ENCODE measurements at regions not wholly inside any gene's neighbourhood (a gene's known extent, or its start where the extent isn't known, plus 50 kb on each side); places are given as distances from the start of the nearest gene placed in this dataset.

- Histone ChIP-seq H3K27ac (ENCODE audit: poor library complexity, severe bottlenecking) (peak overlapping the region; percentile 99), H3K4me3 (ENCODE audit: severe bottlenecking) (no peak overlapping the region), H3K27me3 (ENCODE audit: insufficient read depth, poor library complexity, severe bottlenecking) (no peaks in the 10 kb centered on the region), H3K36me3 (ENCODE audit: low read depth) (peaks cover 13% of the 10 kb centered on the region; the same call in 1 of the 2 replicates), H3K4me1 (ENCODE audit: insufficient read depth, poor library complexity, severe bottlenecking) (peaks cover 13% of the 10 kb centered on the region), H3K9me3 (ENCODE audit: severe bottlenecking) (no peaks in the 10 kb centered on the region)
- no peak for DNase-seq (ENCODE audit: low spot score)
- no peak for ATAC-seq (ENCODE audit: low read depth)
- TF ChIP-seq CTCF (IDR thresholded peaks at IDR 0.05; ENCODE audit: poor library complexity, severe bottlenecking): no peak
Measured at GRCh38 chr11:8806974-8807373, 104.0 kb upstream of the AKIP1 start.

DNA sequence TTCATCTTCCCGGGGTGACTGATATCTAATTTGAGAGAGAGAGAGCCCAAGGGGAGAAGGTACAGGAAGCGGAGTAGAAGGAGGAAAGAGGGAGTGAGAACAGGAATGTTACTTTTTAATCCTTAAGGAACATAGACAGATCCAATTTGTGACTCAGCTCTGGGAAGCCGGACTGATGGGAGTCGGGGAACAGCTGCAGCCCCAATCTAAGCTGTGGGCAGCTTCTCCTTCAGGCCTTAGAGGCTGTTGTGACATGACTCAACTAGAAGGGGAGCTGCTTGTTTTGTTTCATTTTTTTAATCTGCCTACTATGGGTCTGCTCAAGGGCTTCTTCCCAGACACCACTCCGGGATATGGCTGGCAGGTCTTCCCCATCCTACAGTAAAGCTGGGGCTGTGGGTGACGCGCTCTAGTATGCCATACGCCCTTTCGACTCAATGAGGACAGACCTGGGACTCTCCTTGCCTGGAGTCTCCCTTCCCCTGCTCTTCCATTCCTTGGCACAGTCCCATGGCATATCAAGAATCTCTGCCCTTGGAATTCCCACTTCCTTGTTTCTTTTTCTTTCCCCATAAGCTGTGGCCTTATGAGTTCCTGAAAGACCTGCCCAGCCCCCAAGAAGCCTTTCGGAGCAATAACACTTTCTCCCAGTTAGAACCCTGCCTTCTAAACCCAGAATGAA, 103.3 kb upstream of the AKIP1 start:
- H3K27ac ChIP-seq (ENCODE audit: poor library complexity, severe bottlenecking): peak overlapping the region; percentile 99
- DNase-seq (ENCODE audit: low spot score): no peak

GRCh38 chr11:8808226-8808585, 102.8 kb upstream of the AKIP1 start:
- Histone ChIP-seq H3K36me3 (ENCODE audit: low read depth) (0 out of 2 replicates have a peak, but pooled peaks cover 3% of the 10 kb centered on the region), H3K4me1 (ENCODE audit: insufficient read depth, poor library complexity, severe bottlenecking) (peaks cover 26% of the 10 kb centered on the region), H3K27me3 (ENCODE audit: insufficient read depth, poor library complexity, severe bottlenecking) (no peaks in the 10 kb centered on the region), H3K9me3 (ENCODE audit: severe bottlenecking) (no peaks in the 10 kb centered on the region), H3K4me3 (ENCODE audit: severe bottlenecking) (peak overlapping the region; percentile 57), H3K27ac (ENCODE audit: poor library complexity, severe bottlenecking) (peak overlapping the region; percentile 99)
- DNase-seq (ENCODE audit: low spot score) (no peak), ATAC-seq (ENCODE audit: low read depth) (no peak)
- no peak for TF ChIP-seq CTCF (IDR thresholded peaks at IDR 0.05; ENCODE audit: poor library complexity, severe bottlenecking)

More for the DNA sequence above, 103.3 kb upstream of the AKIP1 start:
- H3K27me3 ChIP-seq (ENCODE audit: insufficient read depth, poor library complexity, severe bottlenecking): no peaks in the 10 kb centered on the region
- no peak for TF ChIP-seq CTCF (IDR thresholded peaks at IDR 0.05; ENCODE audit: poor library complexity, severe bottlenecking)
- H3K4me3 ChIP-seq (ENCODE audit: severe bottlenecking): peak overlapping the region; percentile 57
- peaks cover 21% of the 10 kb centered on the region for H3K4me1 ChIP-seq (ENCODE audit: insufficient read depth, poor library complexity, severe bottlenecking)
- H3K36me3 ChIP-seq (ENCODE audit: low read depth): peaks cover 5% of the 10 kb centered on the region; the same call in 1 of the 2 replicates
- H3K9me3 ChIP-seq (ENCODE audit: severe bottlenecking): no peaks in the 10 kb centered on the region
- ATAC-seq (ENCODE audit: low read depth): peak; percentile 49

DNA sequence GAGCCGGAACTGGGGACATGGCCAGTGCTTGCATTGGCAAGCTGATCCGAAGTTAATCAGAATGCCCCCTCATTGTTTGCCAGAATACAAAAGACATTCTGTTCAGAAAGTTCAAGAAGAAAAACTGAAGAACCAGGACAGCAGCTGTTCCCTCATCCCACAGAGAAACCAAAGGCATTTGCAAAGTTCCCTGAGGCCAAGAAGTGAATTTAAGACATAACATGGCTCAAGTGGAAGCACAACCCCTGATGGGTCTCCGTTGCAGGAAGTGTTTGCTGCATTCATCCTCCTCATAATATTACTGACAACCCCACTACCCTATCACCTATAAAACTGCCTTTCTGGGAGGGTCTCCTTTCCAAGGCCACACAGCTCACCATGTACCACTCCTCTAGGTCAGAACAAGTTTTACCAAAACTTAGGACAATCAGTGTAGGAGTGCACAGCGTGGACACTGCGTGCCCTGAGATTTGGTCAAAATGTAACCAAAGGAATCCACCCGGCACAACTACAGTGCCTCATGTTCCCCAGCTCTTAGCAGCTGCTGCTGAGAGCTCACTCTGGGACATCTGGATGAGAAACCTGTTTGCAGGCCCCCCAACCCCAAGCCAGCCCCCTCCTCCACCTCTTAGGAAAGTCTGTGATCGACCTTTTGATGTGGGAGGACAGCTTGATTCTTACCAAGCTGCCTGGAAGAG, 101.6 kb upstream of the AKIP1 start:
- H3K4me3 ChIP-seq (ENCODE audit: severe bottlenecking): peak overlapping the region; percentile 57
- H3K9me3 ChIP-seq (ENCODE audit: severe bottlenecking): no peaks in the 10 kb centered on the region
- TF ChIP-seq CTCF (IDR thresholded peaks at IDR 0.05; ENCODE audit: poor library complexity, severe bottlenecking): no peak
- H3K27me3 ChIP-seq (ENCODE audit: insufficient read depth, poor library complexity, severe bottlenecking): no peaks in the 10 kb centered on the region
- ATAC-seq (ENCODE audit: low read depth) (no peak), DNase-seq (ENCODE audit: low spot score) (no peak)
- peak overlapping the region; percentile 99 for H3K27ac ChIP-seq (ENCODE audit: poor library complexity, severe bottlenecking)
- H3K36me3 ChIP-seq (ENCODE audit: low read depth): 0 out of 2 replicates have a peak, but pooled peaks cover 3% of the 10 kb centered on the region
- peaks cover 36% of the 10 kb centered on the region for H3K4me1 ChIP-seq (ENCODE audit: insufficient read depth, poor library complexity, severe bottlenecking)

All from RWPE2 (cell line).